ENCODE measurements at regions not wholly inside any gene's neighbourhood (a gene's known extent, or its start where the extent isn't known, plus 50 kb on each side); places are given as distances from the start of the nearest gene placed in this dataset.
"Not testable (repeated sequence)": the region's sequence is repeated elsewhere in the genome, so short reads cannot be mapped to it uniquely, and the experiment has no call there.

GRCh38 chr4:159748834-159749444, 646.1 kb downstream of the RAPGEF2 start:
- DNase-seq: no peak

- DNase-seq: no peak
These were observed 654.6 kb downstream of the RAPGEF2 start for GRCh38 chr4:159757499-159757898.

GRCh38 chr4:159758061-159758460, 655.2 kb downstream of the RAPGEF2 start:
- no peak for DNase-seq

- DNase-seq: no peak
These were observed 659.8 kb downstream of the RAPGEF2 start for GRCh38 chr4:159762672-159763071.

GRCh38 chr4:159764343-159764952, 661.6 kb downstream of the RAPGEF2 start:
- DNase-seq: peak; percentile 22

- no peak for DNase-seq
These were observed 662.5 kb downstream of the RAPGEF2 start for GRCh38 chr4:159765382-159765781.

- DNase-seq: no peak
These were observed 663.4 kb downstream of the RAPGEF2 start for GRCh38 chr4:159766241-159766640.

- DNase-seq: no peak
These were observed 664.5 kb downstream of the RAPGEF2 start for GRCh38 chr4:159767406-159767805.

GRCh38 chr4:159768016-159768415, 665.1 kb downstream of the RAPGEF2 start:
- no peak for DNase-seq

GRCh38 chr4:159770401-159770800, 667.5 kb downstream of the RAPGEF2 start:
- no peak for DNase-seq

- no peak for DNase-seq
These were observed 668.1 kb downstream of the RAPGEF2 start for GRCh38 chr4:159770969-159771368.

GRCh38 chr4:159776961-159777360, 674.1 kb downstream of the RAPGEF2 start:
- no peak for DNase-seq

GRCh38 chr4:159777689-159778088, 674.8 kb downstream of the RAPGEF2 start:
- no peak for DNase-seq

- DNase-seq: no peak
These were observed 675.4 kb downstream of the RAPGEF2 start for GRCh38 chr4:159778298-159778697.

GRCh38 chr4:159779716-159780115, 676.8 kb downstream of the RAPGEF2 start:
- no peak for DNase-seq

GRCh38 chr4:159780196-159780922, 677.5 kb downstream of the RAPGEF2 start:
- DNase-seq: no peak

GRCh38 chr4:159787901-159788300, 685.0 kb downstream of the RAPGEF2 start:
- DNase-seq: no peak

- no peak for DNase-seq
These were observed 688.5 kb downstream of the RAPGEF2 start for GRCh38 chr4:159791334-159791733.

GRCh38 chr4:159804592-159804991, 701.7 kb downstream of the RAPGEF2 start:
- DNase-seq: not testable (repeated sequence)

GRCh38 chr4:159823743-159824142, 720.9 kb downstream of the RAPGEF2 start:
- no peak for DNase-seq

GRCh38 chr4:159828687-159829086, 725.8 kb downstream of the RAPGEF2 start:
- no peak for DNase-seq

GRCh38 chr4:159829184-159829583, 726.3 kb downstream of the RAPGEF2 start:
- no peak for DNase-seq

- DNase-seq: no peak
These were observed 734.2 kb downstream of the RAPGEF2 start for GRCh38 chr4:159837071-159837470.

GRCh38 chr4:159855731-159856130, 752.9 kb downstream of the RAPGEF2 start:
- DNase-seq: no peak

Data from suppressor macrophage treated with lipopolysaccharide for 4 hours (primary cell).